ENCODE measurements at regions not wholly inside any gene's neighbourhood (a gene's known extent, or its start where the extent isn't known, plus 50 kb on each side); places are given as distances from the start of the nearest gene placed in this dataset.

DNA sequence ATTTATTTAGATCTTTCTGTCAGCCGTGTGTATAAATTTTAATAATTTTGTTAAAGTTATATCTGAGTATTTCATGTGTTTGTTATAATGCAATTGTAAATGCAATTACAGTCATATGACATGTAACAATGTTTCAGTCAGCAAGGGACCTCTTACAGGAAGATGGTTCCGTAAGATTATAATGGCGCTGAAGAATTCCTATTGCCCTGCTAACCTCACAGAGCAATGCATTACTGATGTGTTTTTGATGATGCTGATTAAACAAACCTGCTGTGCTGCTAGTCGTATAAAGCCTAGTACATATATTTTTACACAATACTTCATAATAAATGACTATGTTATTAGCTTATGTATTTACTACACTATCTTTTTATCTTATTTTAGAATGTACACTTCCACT is 1166.4 kb downstream of the CDH12 start:
- ChIA-PET CTCF (interaction anchor here (1.1 kb wide), 1 partner anchor 18 kb away, joined by 3 read pairs; no protein-coding TSS in a partner anchor), POLR2A (no interaction called here)
- Histone ChIP-seq H3K9ac (replicated peaks; ENCODE audit: extremely low read depth, insufficient read depth, low read length) (no peak overlapping the region), H3K4me2 (ENCODE audit: insufficient read depth, low read length) (no peak overlapping the region), H3K27me3 (ENCODE audit: control insufficient read depth in 2 of 2, insufficient read depth in 2 of 2, low read length in 2 of 2) (no peaks in the 10 kb centered on the region), H3K79me2 (ENCODE audit: control insufficient read depth, insufficient read depth, low read length) (no peaks in the 10 kb centered on the region), H3K36me3 (ENCODE audit: control insufficient read depth in 2 of 2, extremely low read depth in 1 of 2, insufficient read depth in 2 of 2, low read length in 2 of 2) (no peaks in the 10 kb centered on the region), H3K9me3 (replicated peaks; ENCODE audit: control insufficient read depth, insufficient read depth, low read length) (no peaks in the 10 kb centered on the region), H2AFZ (ENCODE audit: low read depth, low read length) (no peak overlapping the region), H3K4me1 (ENCODE audit: control insufficient read depth, extremely low read depth, insufficient read depth, low read length) (peaks cover 7% of the 10 kb centered on the region), H3K9me1 (replicated peaks; ENCODE audit: control insufficient read depth, extremely low read depth, insufficient read depth, low read length) (no peaks in the 10 kb centered on the region), H3K4me3 (replicated peaks in 1 of 3; ENCODE audit: insufficient read depth in 1 of 3, low read depth in 1 of 3, low read length in 3 of 3) (no peak overlapping the region), H3K27ac (ENCODE audit: insufficient read depth, low read depth, low read length) (no peak overlapping the region), H4K20me1 (replicated peaks; ENCODE audit: control insufficient read depth, extremely low read depth, insufficient read depth, low read length) (no peaks in the 10 kb centered on the region)
- dilution Hi-C loops (cut with MboI; ENCODE audit: extremely low pct_ligation_motif_present, low sequenced_read_pairs) = no loop called here
- FAIRE-seq (no peak), DNase-seq (ENCODE audit: low read depth, low spot score) (no peak)
- TF ChIP-seq POLR2AphosphoS5 (IDR thresholded peaks at IDR 0.05; ENCODE audit: insufficient read depth, low read depth, low read length) (no peak), EZH2 (IDR thresholded peaks at IDR 0.05; ENCODE audit: borderline replicate concordance, low read depth, low read length, severe bottlenecking) (no peak), FOS (IDR thresholded peaks at IDR 0.05; ENCODE audit: borderline replicate concordance, insufficient read depth, low read length) (no peak)
- TF ChIP-seq, protein P1, sequence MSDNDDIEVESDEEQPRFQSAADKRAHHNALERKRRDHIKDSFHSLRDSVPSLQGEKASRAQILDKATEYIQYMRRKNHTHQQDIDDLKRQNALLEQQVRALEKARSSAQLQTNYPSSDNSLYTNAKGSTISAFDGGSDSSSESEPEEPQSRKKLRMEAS (IDR thresholded peaks at IDR 0.05; ENCODE audit: insufficient read depth, insufficient read length) = no peak
- intact Hi-C loops (cut with micrococcal nuclease) = no loop called here
- no TSS peak for BruUV-seq (replicated peaks)

DNA sequence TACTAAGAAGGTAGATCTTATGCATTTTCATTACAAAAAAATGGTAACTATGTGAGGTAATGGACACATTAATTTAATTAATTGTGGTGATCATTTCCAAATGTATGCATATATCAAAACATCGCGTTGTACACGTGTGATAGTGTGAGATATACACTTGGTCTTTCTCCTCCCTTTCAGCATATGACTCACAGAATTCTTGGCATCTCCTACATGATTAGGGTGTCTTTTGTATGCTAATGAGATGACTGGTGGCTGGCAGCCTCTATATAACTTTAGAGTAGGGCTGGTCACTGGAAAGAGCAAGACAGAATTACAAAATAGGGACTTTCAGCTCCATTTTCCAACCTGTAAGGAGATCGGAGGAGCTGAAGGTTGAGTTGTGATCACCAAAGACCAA is 1167.6 kb downstream of the CDH12 start:
- Histone ChIP-seq H2AFZ (ENCODE audit: low read depth, low read length) (no peak overlapping the region), H3K9me3 (replicated peaks; ENCODE audit: control insufficient read depth, insufficient read depth, low read length) (no peaks in the 10 kb centered on the region), H3K9me1 (replicated peaks; ENCODE audit: control insufficient read depth, extremely low read depth, insufficient read depth, low read length) (no peaks in the 10 kb centered on the region), H3K4me2 (ENCODE audit: insufficient read depth, low read length) (no peak overlapping the region), H3K27ac (ENCODE audit: insufficient read depth, low read depth, low read length) (no peak overlapping the region), H3K36me3 (ENCODE audit: control insufficient read depth in 2 of 2, extremely low read depth in 1 of 2, insufficient read depth in 2 of 2, low read length in 2 of 2) (no peaks in the 10 kb centered on the region), H4K20me1 (replicated peaks; ENCODE audit: control insufficient read depth, extremely low read depth, insufficient read depth, low read length) (no peaks in the 10 kb centered on the region), H3K79me2 (ENCODE audit: control insufficient read depth, insufficient read depth, low read length) (no peaks in the 10 kb centered on the region), H3K4me1 (ENCODE audit: control insufficient read depth, extremely low read depth, insufficient read depth, low read length) (peaks cover 10% of the 10 kb centered on the region), H3K4me3 (replicated peaks in 1 of 3; ENCODE audit: insufficient read depth in 1 of 3, low read depth in 1 of 3, low read length in 3 of 3) (no peak overlapping the region), H3K27me3 (ENCODE audit: control insufficient read depth in 2 of 2, insufficient read depth in 2 of 2, low read length in 2 of 2) (no peaks in the 10 kb centered on the region), H3K9ac (replicated peaks; ENCODE audit: extremely low read depth, insufficient read depth, low read length) (no peak overlapping the region)
- BruUV-seq (replicated peaks) = no TSS peak
- FAIRE-seq (peak; percentile 4), DNase-seq (ENCODE audit: low read depth, low spot score) (peak; percentile 56)
- POLR2A ChIA-PET = no interaction called here
- CTCF ChIA-PET = interaction anchor here (1.0 kb wide), 1 partner anchor 21 kb away, joined by 3 read pairs; no protein-coding TSS in a partner anchor
- intact Hi-C loops (cut with micrococcal nuclease) (no loop called here), dilution Hi-C loops (cut with MboI; ENCODE audit: extremely low pct_ligation_motif_present, low sequenced_read_pairs) (no loop called here)
- TF ChIP-seq MYC (IDR thresholded peaks at IDR 0.05; ENCODE audit: low read depth, low read length) = no peak
- TF ChIP-seq POLR2A (IDR thresholded peaks at IDR 0.05; ENCODE audit: low read depth, low read length) = no peak
- TF ChIP-seq FOS (IDR thresholded peaks at IDR 0.05; ENCODE audit: borderline replicate concordance, insufficient read depth, low read length) = peak; percentile 45
- peak; percentile 27 for TF ChIP-seq JUN (IDR thresholded peaks at IDR 0.05; ENCODE audit: borderline replicate concordance, insufficient read depth, insufficient read length, low read depth)
- TF ChIP-seq GATA2 (IDR thresholded peaks at IDR 0.05; ENCODE audit: insufficient read depth, insufficient read length, low read depth, low read length) = no peak
- TF ChIP-seq EZH2 (IDR thresholded peaks at IDR 0.05; ENCODE audit: borderline replicate concordance, low read depth, low read length, severe bottlenecking) = no peak

Data from endothelial cell of umbilical vein (primary cell).